Uterus (tissue), 2 donors: ENCODE measurements at regions not wholly inside any gene's neighbourhood (a gene's known extent, or its start where the extent isn't known, plus 50 kb on each side); places are given as distances from the start of the nearest gene placed in this dataset.

Source experiments
- CTCF ChIP-seq, 4 experiments: fragments of 200-600 bp in 2 of 4; fragments of 450-650 bp in 2 of 4; sonication (generic) in 2 of 4; IDR thresholded peaks; one replicate each; pipeline ENCODE4 v1.5.1; 2016 to 2019; ENCODE audit warnings: antibody characterized with exemption in 4 of 4, mild to moderate bottlenecking in 2 of 4, moderate library complexity in 1 of 4
- POLR2A ChIP-seq, 2 donors: fragments of 450-650 bp; IDR thresholded peaks; one replicate each; pipeline ENCODE4 v1.6.1; 2016; ENCODE audit warnings: antibody characterized with exemption in 2 of 2, mild to moderate bottlenecking in 1 of 2, moderate library complexity in 1 of 2

GRCh38 chr17:68693466-68693865, 92.3 kb upstream of the FAM20A start:
- TF ChIP-seq CTCF (IDR thresholded peaks at IDR 0.05) = no peak
- no peak for TF ChIP-seq POLR2A (IDR thresholded peaks at IDR 0.05)
